HG02840 (cell line): ENCODE measurements at regions not wholly inside any gene's neighbourhood (a gene's known extent, or its start where the extent isn't known, plus 50 kb on each side); places are given as distances from the start of the nearest gene placed in this dataset.
"Not testable (repeated sequence)": the region's sequence is repeated elsewhere in the genome, so short reads cannot be mapped to it uniquely, and the experiment has no call there.

Experiments used
- ATAC-seq: cut with Tn5 transposase; IDR thresholded peaks from one replicate; pipeline ENCODE4 v1.9.1; 2021; ENCODE audit warnings: mild to moderate bottlenecking, moderate library complexity, moderate number of reproducible peaks; ENCODE audit not compliant: unreplicated experiment, low FRiP score

GRCh38 chr7:130845581-130846085, 111.6 kb upstream of the KLF14 start:
- no peak for ATAC-seq

GRCh38 chr7:130849604-130850003, 115.6 kb upstream of the KLF14 start:
- no peak for ATAC-seq

GRCh38 chr7:130850956-130851355, 116.9 kb upstream of the KLF14 start:
- ATAC-seq: no peak

GRCh38 chr7:130852867-130853266, 118.9 kb upstream of the KLF14 start:
- ATAC-seq: no peak

- ATAC-seq: no peak
Observed at GRCh38 chr7:130853503-130854279, 119.7 kb upstream of the KLF14 start.

GRCh38 chr7:130854481-130854880, 120.5 kb upstream of the KLF14 start:
- no peak for ATAC-seq

GRCh38 chr7:130856866-130857265, 122.9 kb upstream of the KLF14 start:
- ATAC-seq: no peak

- not testable (repeated sequence) for ATAC-seq
Observed at GRCh38 chr7:130860832-130861231, 126.8 kb upstream of the KLF14 start.

- ATAC-seq: no peak
Observed at GRCh38 chr7:130865408-130866236, 131.6 kb upstream of the KLF14 start.

- ATAC-seq: no peak
Observed at GRCh38 chr7:130867039-130867438, 133.0 kb upstream of the KLF14 start.

GRCh38 chr7:130867581-130868136, 133.7 kb upstream of the KLF14 start:
- no peak for ATAC-seq

- no peak for ATAC-seq
Observed at GRCh38 chr7:130868139-130868538, 134.1 kb upstream of the KLF14 start.

GRCh38 chr7:130869918-130870317, 135.9 kb upstream of the KLF14 start:
- no peak for ATAC-seq

- no peak for ATAC-seq
Observed at GRCh38 chr7:130872341-130872740, 138.3 kb upstream of the KLF14 start.

- no peak for ATAC-seq
Observed at GRCh38 chr7:130872756-130873448, 138.9 kb upstream of the KLF14 start.

GRCh38 chr7:130874071-130874915, 140.3 kb upstream of the KLF14 start:
- no peak for ATAC-seq

GRCh38 chr7:130875265-130875741, 141.3 kb upstream of the KLF14 start:
- ATAC-seq: no peak

GRCh38 chr7:130875901-130876300, 141.9 kb upstream of the KLF14 start:
- no peak for ATAC-seq

GRCh38 chr7:130877236-130877990, 143.4 kb upstream of the KLF14 start:
- ATAC-seq: no peak
